GM21529 (cell line): ENCODE measurements at regions not wholly inside any gene's neighbourhood (a gene's known extent, or its start where the extent isn't known, plus 50 kb on each side); places are given as distances from the start of the nearest gene placed in this dataset.
A peak's percentile ranks its signal among the peaks of the same experiment; 100 is the strongest.

Source experiments
- ATAC-seq: cut with Tn5 transposase; IDR thresholded peaks from one replicate; pipeline ENCODE4 v1.9.1; 2021; ENCODE audit not compliant: unreplicated experiment

GRCh38 chr7:20021831-20022230, 195.4 kb downstream of the MACC1 start:
- peak; percentile 80 for ATAC-seq

GRCh38 chr7:20021066-20021465, 196.1 kb downstream of the MACC1 start:
- no peak for ATAC-seq

- peak; percentile 67 for ATAC-seq
Observed at GRCh38 chr7:20019757-20020432, 197.3 kb downstream of the MACC1 start.

GRCh38 chr7:20016669-20017068, 200.5 kb downstream of the MACC1 start:
- ATAC-seq, result no peak

- ATAC-seq, result no peak
Observed at GRCh38 chr7:20013536-20013935, 203.6 kb downstream of the MACC1 start.

GRCh38 chr7:20012100-20012499, 205.1 kb downstream of the MACC1 start:
- ATAC-seq, result no peak

- no peak for ATAC-seq
Observed at GRCh38 chr7:20010877-20011276, 206.3 kb downstream of the MACC1 start.

GRCh38 chr7:20007510-20007909, 209.7 kb downstream of the MACC1 start:
- no peak for ATAC-seq

- no peak for ATAC-seq
Observed at GRCh38 chr7:20005081-20005480, 212.1 kb downstream of the MACC1 start.

GRCh38 chr7:19999681-20000080, 217.5 kb downstream of the MACC1 start:
- no peak for ATAC-seq

- ATAC-seq, result no peak
Observed at GRCh38 chr7:19991936-19992335, 218.5 kb upstream of the TMEM196 start.

GRCh38 chr7:19989906-19990305, 216.5 kb upstream of the TMEM196 start:
- ATAC-seq, result no peak

GRCh38 chr7:19988860-19989259, 215.4 kb upstream of the TMEM196 start:
- no peak for ATAC-seq

- ATAC-seq, result peak; percentile 22
Observed at GRCh38 chr7:19984231-19984632, 210.8 kb upstream of the TMEM196 start.

- ATAC-seq, result peak; percentile 58
Observed at GRCh38 chr7:19982841-19983835, 209.7 kb upstream of the TMEM196 start.

GRCh38 chr7:19973581-19973980, 200.2 kb upstream of the TMEM196 start:
- no peak for ATAC-seq

- no peak for ATAC-seq
Observed at GRCh38 chr7:19972876-19973275, 199.5 kb upstream of the TMEM196 start.

GRCh38 chr7:19971956-19972355, 198.5 kb upstream of the TMEM196 start:
- ATAC-seq, result no peak

GRCh38 chr7:19970514-19970913, 197.1 kb upstream of the TMEM196 start:
- ATAC-seq, result no peak

GRCh38 chr7:19969859-19970493, 196.6 kb upstream of the TMEM196 start:
- ATAC-seq, result no peak

- no peak for ATAC-seq
Observed at GRCh38 chr7:19964246-19964645, 190.8 kb upstream of the TMEM196 start.

GRCh38 chr7:19963695-19964094, 190.3 kb upstream of the TMEM196 start:
- ATAC-seq, result no peak
